Progenitor cell of endocrine pancreas (in vitro differentiated cells): ENCODE measurements at regions not wholly inside any gene's neighbourhood (a gene's known extent, or its start where the extent isn't known, plus 50 kb on each side); places are given as distances from the start of the nearest gene placed in this dataset.

Experiments
- DNase-seq: peaks from one replicate; pipeline ENCODE4 v3.0.0; 2021; ENCODE audit warnings: low spot score; ENCODE audit not compliant: unreplicated experiment
- H3K27ac Mint-ChIP-seq: 2 replicates; pipeline ENCODE4 v1.8.0; 2021; ENCODE audit warnings: mild to moderate bottlenecking, moderate library complexity, mixed read lengths
- H3K27me3 Mint-ChIP-seq: 2 replicates; pipeline ENCODE4 v1.8.0; 2021; ENCODE audit warnings: mixed read lengths
- H3K36me3 Mint-ChIP-seq: 2 replicates; pipeline ENCODE4 v1.8.0; 2022; ENCODE audit warnings: mixed read lengths; ENCODE audit not compliant: insufficient read depth
- H3K4me1 Mint-ChIP-seq: 2 replicates; pipeline ENCODE4 v1.8.0; 2021; ENCODE audit warnings: low read depth, mixed read lengths
- H3K4me3 Mint-ChIP-seq: 2 replicates; pipeline ENCODE4 v1.8.0; 2021; ENCODE audit warnings: low read depth, mild to moderate bottlenecking, moderate library complexity, mixed read lengths
- H3K9me3 Mint-ChIP-seq: 2 replicates; pipeline ENCODE4 v1.8.0; 2021; ENCODE audit warnings: low read depth, mixed read lengths
- CTCF ChIP-seq: fragments of 200-600 bp; sonication (generic); IDR thresholded peaks from one replicate; pipeline ENCODE4 v1.5.0; 2021; ENCODE audit warnings: antibody characterized with exemption, mild to moderate bottlenecking; ENCODE audit not compliant: unreplicated experiment

GRCh38 chr2:192828947-192829346 lies 634.2 kb upstream of the TMEFF2 start:
- no peak overlapping the region for H3K27ac Mint-ChIP-seq
- DNase-seq: no peak
- no peaks in the 10 kb centered on the region for H3K4me1 Mint-ChIP-seq
- no peaks in the 10 kb centered on the region for H3K27me3 Mint-ChIP-seq
- H3K36me3 Mint-ChIP-seq: no peaks in the 10 kb centered on the region
- TF ChIP-seq CTCF: no peak
- no peak overlapping the region for H3K4me3 Mint-ChIP-seq
- peaks cover 4% of the 10 kb centered on the region for H3K9me3 Mint-ChIP-seq

- H3K27ac Mint-ChIP-seq: no peak overlapping the region
- H3K27me3 Mint-ChIP-seq: no peaks in the 10 kb centered on the region
- no peak overlapping the region for H3K4me3 Mint-ChIP-seq
- H3K4me1 Mint-ChIP-seq: no peaks in the 10 kb centered on the region
- DNase-seq: no peak
- no peak for TF ChIP-seq CTCF
- H3K36me3 Mint-ChIP-seq: no peaks in the 10 kb centered on the region
- H3K9me3 Mint-ChIP-seq: peaks cover 4% of the 10 kb centered on the region
Observed at GRCh38 chr2:192828175-192828574, 633.4 kb upstream of the TMEFF2 start.

- no peaks in the 10 kb centered on the region for H3K36me3 Mint-ChIP-seq
- H3K9me3 Mint-ChIP-seq: peaks cover 4% of the 10 kb centered on the region
- no peaks in the 10 kb centered on the region for H3K27me3 Mint-ChIP-seq
- H3K4me3 Mint-ChIP-seq: no peak overlapping the region
- DNase-seq: no peak
- H3K4me1 Mint-ChIP-seq: no peaks in the 10 kb centered on the region
- TF ChIP-seq CTCF: no peak
- no peak overlapping the region for H3K27ac Mint-ChIP-seq
Observed at GRCh38 chr2:192827735-192828134, 633.0 kb upstream of the TMEFF2 start.

- Mint-ChIP-seq H3K4me1 (no peaks in the 10 kb centered on the region), H3K27me3 (no peaks in the 10 kb centered on the region), H3K4me3 (no peak overlapping the region), H3K9me3 (peaks cover 3% of the 10 kb centered on the region), H3K36me3 (no peaks in the 10 kb centered on the region), H3K27ac (no peak overlapping the region)
- TF ChIP-seq CTCF: no peak
- DNase-seq: no peak
Observed at GRCh38 chr2:192814376-192814775, 619.6 kb upstream of the TMEFF2 start.

- no peak for TF ChIP-seq CTCF
- no peak overlapping the region for H3K27ac Mint-ChIP-seq
- no peak overlapping the region for H3K4me3 Mint-ChIP-seq
- DNase-seq: no peak
- H3K27me3 Mint-ChIP-seq: no peaks in the 10 kb centered on the region
- H3K36me3 Mint-ChIP-seq: no peaks in the 10 kb centered on the region
- peaks cover 3% of the 10 kb centered on the region for H3K9me3 Mint-ChIP-seq
- no peaks in the 10 kb centered on the region for H3K4me1 Mint-ChIP-seq
Observed at GRCh38 chr2:192813341-192813740, 618.6 kb upstream of the TMEFF2 start.
